ENCODE measurements at regions not wholly inside any gene's neighbourhood (a gene's known extent, or its start where the extent isn't known, plus 50 kb on each side); places are given as distances from the start of the nearest gene placed in this dataset.

DNA sequence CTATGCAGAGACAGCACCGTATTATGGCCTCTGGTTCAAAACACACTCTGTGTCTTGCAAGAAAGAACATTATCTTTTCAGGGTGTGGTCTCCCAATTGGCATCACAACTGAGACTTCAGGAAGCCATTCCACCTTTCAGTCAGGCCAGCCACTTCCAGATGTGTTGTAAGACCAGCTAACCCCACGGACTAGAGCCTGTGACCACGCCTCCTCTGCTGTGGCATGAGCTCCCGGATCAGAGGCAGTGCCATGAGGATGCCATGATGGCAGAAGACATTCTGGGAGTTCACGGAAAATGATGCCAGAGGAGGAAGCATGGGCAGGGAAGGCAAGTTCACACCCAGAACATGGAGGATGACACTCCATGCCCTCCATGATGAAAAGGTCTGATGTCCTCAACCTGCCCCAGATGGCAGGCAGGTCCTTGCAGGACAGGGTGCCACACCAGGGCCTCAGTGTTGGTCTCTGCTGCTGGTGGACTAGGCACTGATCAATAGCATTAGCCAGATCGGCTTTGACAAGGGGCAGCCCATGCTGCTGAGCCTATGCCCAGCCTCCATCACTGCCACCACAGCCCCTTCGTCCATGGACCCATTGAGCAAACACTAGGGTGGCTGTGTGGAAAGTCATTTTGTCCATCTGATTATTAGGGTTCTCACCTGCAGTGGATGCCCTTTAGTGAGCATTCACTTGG is 341.6 kb downstream of the MATN1 start:
- H3K4me1 ChIP-seq (ENCODE audit: control insufficient read depth, extremely low read depth, insufficient read depth, low read length) = peaks cover 39% of the 10 kb centered on the region
- no peaks in the 10 kb centered on the region for H4K20me1 ChIP-seq (ENCODE audit: control insufficient read depth, extremely low read depth, insufficient read depth, low read length)
- dilution Hi-C loops (cut with MboI; ENCODE audit: extremely low pct_ligation_motif_present, low sequenced_read_pairs) = no loop called here
- H3K4me2 ChIP-seq (ENCODE audit: control insufficient read depth, extremely low read depth, insufficient read depth, low read depth, low read length) = no peak overlapping the region
- H3K27me3 ChIP-seq (ENCODE audit: control insufficient read depth, extremely low read depth, insufficient read depth, low read length) = peaks cover 5% of the 10 kb centered on the region
- H3K36me3 ChIP-seq (ENCODE audit: control insufficient read depth in 2 of 2, extremely low read depth in 1 of 2, insufficient read depth in 2 of 2, low read length in 2 of 2) = no peaks in the 10 kb centered on the region
- H3K79me2 ChIP-seq (ENCODE audit: control insufficient read depth, insufficient read depth, low read length) = no peaks in the 10 kb centered on the region
- H3K4me3 ChIP-seq (ENCODE audit: control insufficient read depth in 2 of 3, extremely low read depth in 1 of 3, insufficient read depth in 2 of 3, low read depth in 1 of 3, low read length in 3 of 3) = no peak overlapping the region
- no peak for TF ChIP-seq EZH2 (IDR thresholded peaks at IDR 0.05; ENCODE audit: low read length)
- TF ChIP-seq, protein P1, sequence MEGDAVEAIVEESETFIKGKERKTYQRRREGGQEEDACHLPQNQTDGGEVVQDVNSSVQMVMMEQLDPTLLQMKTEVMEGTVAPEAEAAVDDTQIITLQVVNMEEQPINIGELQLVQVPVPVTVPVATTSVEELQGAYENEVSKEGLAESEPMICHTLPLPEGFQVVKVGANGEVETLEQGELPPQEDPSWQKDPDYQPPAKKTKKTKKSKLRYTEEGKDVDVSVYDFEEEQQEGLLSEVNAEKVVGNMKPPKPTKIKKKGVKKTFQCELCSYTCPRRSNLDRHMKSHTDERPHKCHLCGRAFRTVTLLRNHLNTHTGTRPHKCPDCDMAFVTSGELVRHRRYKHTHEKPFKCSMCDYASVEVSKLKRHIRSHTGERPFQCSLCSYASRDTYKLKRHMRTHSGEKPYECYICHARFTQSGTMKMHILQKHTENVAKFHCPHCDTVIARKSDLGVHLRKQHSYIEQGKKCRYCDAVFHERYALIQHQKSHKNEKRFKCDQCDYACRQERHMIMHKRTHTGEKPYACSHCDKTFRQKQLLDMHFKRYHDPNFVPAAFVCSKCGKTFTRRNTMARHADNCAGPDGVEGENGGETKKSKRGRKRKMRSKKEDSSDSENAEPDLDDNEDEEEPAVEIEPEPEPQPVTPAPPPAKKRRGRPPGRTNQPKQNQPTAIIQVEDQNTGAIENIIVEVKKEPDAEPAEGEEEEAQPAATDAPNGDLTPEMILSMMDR (optimal IDR thresholded peaks at IDR 0.05 in 1 of 3, IDR thresholded peaks at IDR 0.05 in 1 of 3, conservative IDR thresholded peaks at IDR 0.05 in 1 of 3; ENCODE audit: extremely low read depth in 1 of 3, insufficient read depth in 2 of 3, low read length in 3 of 3) = no peak
- no peaks in the 10 kb centered on the region for H3K9me1 ChIP-seq (ENCODE audit: control insufficient read depth, extremely low read depth, insufficient read depth, low read length)
- H3K9me3 ChIP-seq (ENCODE audit: control insufficient read depth, low read depth, low read length) = no peaks in the 10 kb centered on the region
- no peak overlapping the region for H3K9ac ChIP-seq (ENCODE audit: control insufficient read depth, extremely low read depth, insufficient read depth, low read length)
- no peak overlapping the region for H3K27ac ChIP-seq (ENCODE audit: control insufficient read depth, insufficient read depth, low read length)
- H2AFZ ChIP-seq (ENCODE audit: control insufficient read depth, low read length) = no peak overlapping the region
- no peak for DNase-seq (ENCODE audit: low read depth, low spot score)
- no peak for FAIRE-seq

GRCh38 chr1:30381266-30381665 is 342.1 kb downstream of the MATN1 start:
- Histone ChIP-seq H3K4me2 (ENCODE audit: control insufficient read depth, extremely low read depth, insufficient read depth, low read depth, low read length) (no peak overlapping the region), H3K9me3 (ENCODE audit: control insufficient read depth, low read depth, low read length) (no peaks in the 10 kb centered on the region), H4K20me1 (ENCODE audit: control insufficient read depth, extremely low read depth, insufficient read depth, low read length) (no peaks in the 10 kb centered on the region), H3K4me1 (ENCODE audit: control insufficient read depth, extremely low read depth, insufficient read depth, low read length) (peaks cover 39% of the 10 kb centered on the region), H3K27me3 (ENCODE audit: control insufficient read depth, extremely low read depth, insufficient read depth, low read length) (peaks cover 9% of the 10 kb centered on the region), H3K4me3 (ENCODE audit: control insufficient read depth in 2 of 3, extremely low read depth in 1 of 3, insufficient read depth in 2 of 3, low read depth in 1 of 3, low read length in 3 of 3) (no peak overlapping the region), H2AFZ (ENCODE audit: control insufficient read depth, low read length) (no peak overlapping the region), H3K27ac (ENCODE audit: control insufficient read depth, insufficient read depth, low read length) (no peak overlapping the region), H3K36me3 (ENCODE audit: control insufficient read depth in 2 of 2, extremely low read depth in 1 of 2, insufficient read depth in 2 of 2, low read length in 2 of 2) (no peaks in the 10 kb centered on the region), H3K79me2 (ENCODE audit: control insufficient read depth, insufficient read depth, low read length) (no peaks in the 10 kb centered on the region), H3K9ac (ENCODE audit: control insufficient read depth, extremely low read depth, insufficient read depth, low read length) (no peak overlapping the region), H3K9me1 (ENCODE audit: control insufficient read depth, extremely low read depth, insufficient read depth, low read length) (no peaks in the 10 kb centered on the region)
- TF ChIP-seq, protein P1 (optimal IDR thresholded peaks at IDR 0.05 in 1 of 3, IDR thresholded peaks at IDR 0.05 in 1 of 3, conservative IDR thresholded peaks at IDR 0.05 in 1 of 3; ENCODE audit: extremely low read depth in 1 of 3, insufficient read depth in 2 of 3, low read length in 3 of 3) = no peak
- TF ChIP-seq EZH2 (IDR thresholded peaks at IDR 0.05; ENCODE audit: low read length) = no peak
- dilution Hi-C loops (cut with MboI; ENCODE audit: extremely low pct_ligation_motif_present, low sequenced_read_pairs) = no loop called here
- FAIRE-seq (no peak), DNase-seq (ENCODE audit: low read depth, low spot score) (no peak)

All from keratinocyte (primary cell).